GM12878 (cell line): ENCODE measurements at regions not wholly inside any gene's neighbourhood (a gene's known extent, or its start where the extent isn't known, plus 50 kb on each side); places are given as distances from the start of the nearest gene placed in this dataset.

Experiments
- CEBPB ChIP-seq, 2 experiments: fragments of 150-350 bp in 1 of 2; IDR thresholded peaks; 2 replicates each; pipeline ENCODE4 v1.6.1; 2012 to 2014; ENCODE audit warnings: low read depth in 2 of 2, low read length in 2 of 2, borderline replicate concordance in 1 of 2, inconsistent platforms in 1 of 2
- MTA2 ChIP-seq: fragments of 450-650 bp; IDR thresholded peaks from 2 replicates; pipeline ENCODE4 v1.6.1; 2016; ENCODE audit warnings: low read depth, mild to moderate bottlenecking, moderate library complexity
- MXI1 ChIP-seq: fragments of 150-350 bp; IDR thresholded peaks from 2 replicates; pipeline ENCODE4 v1.6.1; 2011; ENCODE audit warnings: low read depth, mild to moderate bottlenecking, inconsistent platforms, low read length, improper control_type of control experiment
- POLR2A ChIP-seq: IDR thresholded peaks from 2 replicates; pipeline ENCODE4 v1.6.1; 2011; ENCODE audit warnings: low read depth, mild to moderate bottlenecking, low read length
- TF ChIP-seq, protein P1 (sequence below): IDR thresholded peaks from 2 replicates; pipeline ENCODE4 v1.6.1; 2011; ENCODE audit warnings: borderline replicate concordance, low read depth, mild to moderate bottlenecking, moderate library complexity, low read length; ENCODE audit not compliant: insufficient read depth, poor library complexity, severe bottlenecking
- TF ChIP-seq, protein P2 (sequence below), 3 experiments: IDR thresholded peaks in 2 of 3; conservative IDR thresholded peaks in 1 of 3; 2 replicates each; pipeline ENCODE4 v1.5.1; 2011; ENCODE audit warnings: low read depth in 3 of 3, low read length in 3 of 3, mild to moderate bottlenecking in 3 of 3, control low read depth in 2 of 3, moderate library complexity in 2 of 3, inconsistent platforms in 1 of 3, mixed read lengths in 1 of 3; ENCODE audit not compliant: control insufficient read depth in 2 of 3, insufficient read depth in 1 of 3; ENCODE audit errors: extremely low read depth in 1 of 3

DNA sequence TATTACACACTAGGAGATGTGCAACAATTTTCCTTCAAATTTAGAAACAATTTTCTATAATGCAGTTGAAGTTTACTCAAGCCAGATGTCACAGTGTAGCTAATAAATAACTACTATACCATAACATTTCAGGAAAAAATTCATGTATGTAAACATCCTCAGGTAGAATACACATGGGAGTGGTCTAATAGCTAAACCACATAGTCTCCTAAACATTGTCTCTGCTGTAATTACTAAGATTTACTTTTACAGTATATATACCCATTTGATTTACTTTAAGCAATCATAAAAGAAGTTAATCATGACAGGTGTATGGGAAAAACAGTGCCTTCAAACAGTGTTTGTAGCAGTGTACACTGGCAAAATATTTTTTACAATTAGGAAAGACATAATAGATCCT lies 110.1 kb upstream of the GRM7 start:
- TF ChIP-seq, protein P1, sequence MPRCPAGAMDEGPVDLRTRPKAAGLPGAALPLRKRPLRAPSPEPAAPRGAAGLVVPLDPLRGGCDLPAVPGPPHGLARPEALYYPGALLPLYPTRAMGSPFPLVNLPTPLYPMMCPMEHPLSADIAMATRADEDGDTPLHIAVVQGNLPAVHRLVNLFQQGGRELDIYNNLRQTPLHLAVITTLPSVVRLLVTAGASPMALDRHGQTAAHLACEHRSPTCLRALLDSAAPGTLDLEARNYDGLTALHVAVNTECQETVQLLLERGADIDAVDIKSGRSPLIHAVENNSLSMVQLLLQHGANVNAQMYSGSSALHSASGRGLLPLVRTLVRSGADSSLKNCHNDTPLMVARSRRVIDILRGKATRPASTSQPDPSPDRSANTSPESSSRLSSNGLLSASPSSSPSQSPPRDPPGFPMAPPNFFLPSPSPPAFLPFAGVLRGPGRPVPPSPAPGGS = no peak
- TF ChIP-seq POLR2A = no peak
- TF ChIP-seq MTA2 = no peak
- no peak for TF ChIP-seq CEBPB (IDR thresholded peaks at IDR 0.05; ENCODE audit: borderline replicate concordance in 1 of 2, low read depth in 2 of 2, low read length in 2 of 2)
- TF ChIP-seq, protein P2, sequence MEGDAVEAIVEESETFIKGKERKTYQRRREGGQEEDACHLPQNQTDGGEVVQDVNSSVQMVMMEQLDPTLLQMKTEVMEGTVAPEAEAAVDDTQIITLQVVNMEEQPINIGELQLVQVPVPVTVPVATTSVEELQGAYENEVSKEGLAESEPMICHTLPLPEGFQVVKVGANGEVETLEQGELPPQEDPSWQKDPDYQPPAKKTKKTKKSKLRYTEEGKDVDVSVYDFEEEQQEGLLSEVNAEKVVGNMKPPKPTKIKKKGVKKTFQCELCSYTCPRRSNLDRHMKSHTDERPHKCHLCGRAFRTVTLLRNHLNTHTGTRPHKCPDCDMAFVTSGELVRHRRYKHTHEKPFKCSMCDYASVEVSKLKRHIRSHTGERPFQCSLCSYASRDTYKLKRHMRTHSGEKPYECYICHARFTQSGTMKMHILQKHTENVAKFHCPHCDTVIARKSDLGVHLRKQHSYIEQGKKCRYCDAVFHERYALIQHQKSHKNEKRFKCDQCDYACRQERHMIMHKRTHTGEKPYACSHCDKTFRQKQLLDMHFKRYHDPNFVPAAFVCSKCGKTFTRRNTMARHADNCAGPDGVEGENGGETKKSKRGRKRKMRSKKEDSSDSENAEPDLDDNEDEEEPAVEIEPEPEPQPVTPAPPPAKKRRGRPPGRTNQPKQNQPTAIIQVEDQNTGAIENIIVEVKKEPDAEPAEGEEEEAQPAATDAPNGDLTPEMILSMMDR (IDR thresholded peaks at IDR 0.05 in 2 of 3, conservative IDR thresholded peaks at IDR 0.05 in 1 of 3; ENCODE audit: control insufficient read depth in 2 of 3, extremely low read depth in 1 of 3, insufficient read depth in 1 of 3, low read depth in 3 of 3, low read length in 3 of 3) = no peak
- no peak for TF ChIP-seq MXI1
